ENCODE measurements at regions not wholly inside any gene's neighbourhood (a gene's known extent, or its start where the extent isn't known, plus 50 kb on each side); places are given as distances from the start of the nearest gene placed in this dataset.

DNA sequence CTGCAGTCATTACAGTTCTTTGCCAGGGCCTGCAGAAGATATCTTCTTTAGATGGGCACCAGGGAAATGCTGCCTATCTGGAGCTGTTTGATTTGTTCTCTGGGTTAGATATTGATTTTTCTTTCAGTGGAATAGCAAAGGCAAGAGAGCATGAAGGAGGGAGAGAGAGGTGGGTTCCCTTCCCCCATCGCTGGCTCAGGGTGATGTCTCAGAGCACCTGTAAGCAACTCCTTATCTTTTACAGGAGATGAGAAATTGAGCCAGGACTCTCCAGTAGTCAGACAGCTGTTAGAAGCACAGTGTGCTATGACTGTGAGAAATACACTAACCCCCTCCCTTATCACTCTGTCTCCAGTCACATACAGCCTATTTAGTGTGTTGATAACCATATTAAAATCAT, 89.3 kb upstream of the SLC24A5 start:
- Histone ChIP-seq H3K36me3 (ENCODE audit: control insufficient read depth in 4 of 4, insufficient read depth in 3 of 4, low read depth in 1 of 4, low read length in 3 of 4) (no peaks in the 10 kb centered on the region), H3K4me3 (ENCODE audit: low read depth in 1 of 3, low read length in 3 of 3) (no peak overlapping the region), H3K9ac (ENCODE audit: low read depth in 1 of 2, low read length in 2 of 2) (no peak overlapping the region), H3K27me3 (ENCODE audit: control insufficient read depth in 4 of 4, insufficient read depth in 4 of 4, low read length in 3 of 4) (no peaks in the 10 kb centered on the region), H3K4me1 (ENCODE audit: control insufficient read depth in 4 of 4, insufficient read depth in 4 of 4, low read length in 3 of 4) (no peaks in the 10 kb centered on the region), H3K9me3 (ENCODE audit: control insufficient read depth in 4 of 4, low read length in 3 of 4) (no peaks in the 10 kb centered on the region), H3K27ac (ENCODE audit: low read depth in 1 of 2, low read length in 2 of 2) (no peak overlapping the region)
- 53% methylated on average over 1 of the region's 1 CpG for WGBS
- TF ChIP-seq RAD21 (IDR thresholded peaks at IDR 0.05) = no peak
- no peak for TF ChIP-seq FOXA1 (IDR thresholded peaks at IDR 0.05)
- TF ChIP-seq, protein P1, sequence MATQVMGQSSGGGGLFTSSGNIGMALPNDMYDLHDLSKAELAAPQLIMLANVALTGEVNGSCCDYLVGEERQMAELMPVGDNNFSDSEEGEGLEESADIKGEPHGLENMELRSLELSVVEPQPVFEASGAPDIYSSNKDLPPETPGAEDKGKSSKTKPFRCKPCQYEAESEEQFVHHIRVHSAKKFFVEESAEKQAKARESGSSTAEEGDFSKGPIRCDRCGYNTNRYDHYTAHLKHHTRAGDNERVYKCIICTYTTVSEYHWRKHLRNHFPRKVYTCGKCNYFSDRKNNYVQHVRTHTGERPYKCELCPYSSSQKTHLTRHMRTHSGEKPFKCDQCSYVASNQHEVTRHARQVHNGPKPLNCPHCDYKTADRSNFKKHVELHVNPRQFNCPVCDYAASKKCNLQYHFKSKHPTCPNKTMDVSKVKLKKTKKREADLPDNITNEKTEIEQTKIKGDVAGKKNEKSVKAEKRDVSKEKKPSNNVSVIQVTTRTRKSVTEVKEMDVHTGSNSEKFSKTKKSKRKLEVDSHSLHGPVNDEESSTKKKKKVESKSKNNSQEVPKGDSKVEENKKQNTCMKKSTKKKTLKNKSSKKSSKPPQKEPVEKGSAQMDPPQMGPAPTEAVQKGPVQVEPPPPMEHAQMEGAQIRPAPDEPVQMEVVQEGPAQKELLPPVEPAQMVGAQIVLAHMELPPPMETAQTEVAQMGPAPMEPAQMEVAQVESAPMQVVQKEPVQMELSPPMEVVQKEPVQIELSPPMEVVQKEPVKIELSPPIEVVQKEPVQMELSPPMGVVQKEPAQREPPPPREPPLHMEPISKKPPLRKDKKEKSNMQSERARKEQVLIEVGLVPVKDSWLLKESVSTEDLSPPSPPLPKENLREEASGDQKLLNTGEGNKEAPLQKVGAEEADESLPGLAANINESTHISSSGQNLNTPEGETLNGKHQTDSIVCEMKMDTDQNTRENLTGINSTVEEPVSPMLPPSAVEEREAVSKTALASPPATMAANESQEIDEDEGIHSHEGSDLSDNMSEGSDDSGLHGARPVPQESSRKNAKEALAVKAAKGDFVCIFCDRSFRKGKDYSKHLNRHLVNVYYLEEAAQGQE (IDR thresholded peaks at IDR 0.05) = no peak
- no peak for TF ChIP-seq CTCF (IDR thresholded peaks at IDR 0.05; ENCODE audit: low read depth, low read length, missing input control)
- no peak for TF ChIP-seq HNF4A (conservative IDR thresholded peaks at IDR 0.05)
- no peak for DNase-seq (ENCODE audit: low spot score)

GRCh38 chr15:48031973-48032372, 88.8 kb upstream of the SLC24A5 start:
- Histone ChIP-seq H3K9me3 (ENCODE audit: control insufficient read depth in 4 of 4, low read length in 3 of 4) (no peaks in the 10 kb centered on the region), H3K27me3 (ENCODE audit: control insufficient read depth in 4 of 4, insufficient read depth in 4 of 4, low read length in 3 of 4) (no peaks in the 10 kb centered on the region), H3K4me1 (ENCODE audit: control insufficient read depth in 4 of 4, insufficient read depth in 4 of 4, low read length in 3 of 4) (no peaks in the 10 kb centered on the region), H3K4me3 (ENCODE audit: low read depth in 1 of 3, low read length in 3 of 3) (no peak overlapping the region), H3K9ac (ENCODE audit: low read depth in 1 of 2, low read length in 2 of 2) (no peak overlapping the region), H3K27ac (ENCODE audit: low read depth in 1 of 2, low read length in 2 of 2) (no peak overlapping the region), H3K36me3 (ENCODE audit: control insufficient read depth in 4 of 4, insufficient read depth in 3 of 4, low read depth in 1 of 4, low read length in 3 of 4) (no peaks in the 10 kb centered on the region)
- no peak for TF ChIP-seq EGR1 (IDR thresholded peaks at IDR 0.05; ENCODE audit: low read depth in 2 of 2)
- TF ChIP-seq MAX (IDR thresholded peaks at IDR 0.05) = no peak
- TF ChIP-seq HNF4G (IDR thresholded peaks at IDR 0.05) = no peak
- no peak for TF ChIP-seq JUND (IDR thresholded peaks at IDR 0.05)
- TF ChIP-seq RXRA (IDR thresholded peaks at IDR 0.05) = no peak
- TF ChIP-seq NR2F2 (IDR thresholded peaks at IDR 0.05) = no peak
- TF ChIP-seq YY1 (IDR thresholded peaks at IDR 0.05) = no peak
- TF ChIP-seq RAD21 (IDR thresholded peaks at IDR 0.05) = no peak
- TF ChIP-seq, protein P1 (IDR thresholded peaks at IDR 0.05) = no peak
- TF ChIP-seq SP1 (IDR thresholded peaks at IDR 0.05) = no peak
- no peak for TF ChIP-seq CTCF (IDR thresholded peaks at IDR 0.05; ENCODE audit: low read depth, low read length, missing input control)
- TF ChIP-seq ZBTB33 (IDR thresholded peaks at IDR 0.05) = no peak
- TF ChIP-seq GABPA (IDR thresholded peaks at IDR 0.05 in 1 of 2, conservative IDR thresholded peaks at IDR 0.05 in 1 of 2) = no peak
- no peak for TF ChIP-seq ATF3 (IDR thresholded peaks at IDR 0.05)
- TF ChIP-seq FOXA1 (IDR thresholded peaks at IDR 0.05) = no peak
- DNase-seq (ENCODE audit: low spot score) = no peak
- WGBS = 72% methylated on average over 6 of the region's 6 CpGs

Measured in liver (tissue), 8 donors.